AG04450 (cell line): ENCODE measurements at regions not wholly inside any gene's neighbourhood (a gene's known extent, or its start where the extent isn't known, plus 50 kb on each side); places are given as distances from the start of the nearest gene placed in this dataset.

Experiments
- CTCF ChIA-PET: fragments of 300-600, 350-600 bp; formaldehyde crosslinking; extraction: SDS; loops from one replicate; lab custom pipeline; 2022; ENCODE audit warnings: antibody characterized with exemption, inconsistent platforms; lab: Charles Lee
- POLR2A ChIA-PET: fragments of 350-600 bp; formaldehyde crosslinking; extraction: SDS; loops from one replicate; lab custom pipeline; 2021; ENCODE audit warnings: antibody characterized with exemption, inconsistent platforms; lab: Yijun Ruan, JAX
- DNase-seq: peaks from one replicate; pipeline ENCODE4 v3.0.0-alpha.2; 2011; ENCODE audit warnings: low read depth, low spot score
- H3K27ac ChIP-seq: one replicate; pipeline ENCODE4 v1.5.1; 2012; ENCODE audit warnings: low read depth, low read length, control low read depth
- H3K27me3 ChIP-seq: one replicate; pipeline ENCODE4 v1.6.0; 2012; ENCODE audit warnings: low read length; ENCODE audit not compliant: control insufficient read depth, insufficient read depth
- H3K4me3 ChIP-seq: 2 replicates; pipeline ENCODE4 v1.5.1; 2011; ENCODE audit warnings: mild to moderate bottlenecking, low read depth, low read length, control low read depth
- H3K9me3 ChIP-seq: 2 replicates; pipeline ENCODE4 v1.5.1; 2012; ENCODE audit warnings: low read length; ENCODE audit not compliant: control insufficient read depth, insufficient read depth
- TF ChIP-seq, protein P1 (sequence below): IDR thresholded peaks from 2 replicates; pipeline ENCODE4 v1.5.1; 2011; ENCODE audit warnings: low read depth, low read length, control low read depth, inconsistent platforms

- POLR2A ChIA-PET = no interaction called here
- Histone ChIP-seq H3K9me3 (no peaks in the 10 kb centered on the region), H3K27me3 (peaks cover 12% of the 10 kb centered on the region), H3K4me3 (no peak overlapping the region), H3K27ac (no peak overlapping the region)
- CTCF ChIA-PET = no interaction called here
- DNase-seq = no peak
- TF ChIP-seq, protein P1, sequence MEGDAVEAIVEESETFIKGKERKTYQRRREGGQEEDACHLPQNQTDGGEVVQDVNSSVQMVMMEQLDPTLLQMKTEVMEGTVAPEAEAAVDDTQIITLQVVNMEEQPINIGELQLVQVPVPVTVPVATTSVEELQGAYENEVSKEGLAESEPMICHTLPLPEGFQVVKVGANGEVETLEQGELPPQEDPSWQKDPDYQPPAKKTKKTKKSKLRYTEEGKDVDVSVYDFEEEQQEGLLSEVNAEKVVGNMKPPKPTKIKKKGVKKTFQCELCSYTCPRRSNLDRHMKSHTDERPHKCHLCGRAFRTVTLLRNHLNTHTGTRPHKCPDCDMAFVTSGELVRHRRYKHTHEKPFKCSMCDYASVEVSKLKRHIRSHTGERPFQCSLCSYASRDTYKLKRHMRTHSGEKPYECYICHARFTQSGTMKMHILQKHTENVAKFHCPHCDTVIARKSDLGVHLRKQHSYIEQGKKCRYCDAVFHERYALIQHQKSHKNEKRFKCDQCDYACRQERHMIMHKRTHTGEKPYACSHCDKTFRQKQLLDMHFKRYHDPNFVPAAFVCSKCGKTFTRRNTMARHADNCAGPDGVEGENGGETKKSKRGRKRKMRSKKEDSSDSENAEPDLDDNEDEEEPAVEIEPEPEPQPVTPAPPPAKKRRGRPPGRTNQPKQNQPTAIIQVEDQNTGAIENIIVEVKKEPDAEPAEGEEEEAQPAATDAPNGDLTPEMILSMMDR = no peak
Measured at GRCh38 chr15:31161951-31162350, 60.4 kb upstream of the TRPM1 start.

GRCh38 chr15:31162721-31163510 is 61.4 kb upstream of the TRPM1 start:
- no peak for DNase-seq
- ChIA-PET CTCF (no interaction called here), POLR2A (no interaction called here)
- Histone ChIP-seq H3K4me3 (no peak overlapping the region), H3K27me3 (peaks cover 8% of the 10 kb centered on the region), H3K27ac (no peak overlapping the region), H3K9me3 (no peaks in the 10 kb centered on the region)
- TF ChIP-seq, protein P1 = no peak

GRCh38 chr15:31163769-31164572 is 62.4 kb upstream of the TRPM1 start:
- H3K4me3 ChIP-seq = no peak overlapping the region
- no peaks in the 10 kb centered on the region for H3K9me3 ChIP-seq
- ChIA-PET CTCF (interaction anchor here (1.4 kb wide), 1 partner anchor 35 kb away, joined by 4 read pairs; no protein-coding TSS in a partner anchor), POLR2A (no interaction called here)
- no peak for DNase-seq
- peaks cover 7% of the 10 kb centered on the region for H3K27me3 ChIP-seq
- H3K27ac ChIP-seq = no peak overlapping the region
- TF ChIP-seq, protein P1 = no peak

- TF ChIP-seq, protein P1 = no peak
- Histone ChIP-seq H3K27ac (no peak overlapping the region), H3K27me3 (peaks cover 7% of the 10 kb centered on the region), H3K9me3 (no peaks in the 10 kb centered on the region), H3K4me3 (no peak overlapping the region)
- no peak for DNase-seq
- CTCF ChIA-PET = interaction anchor here (1.4 kb wide), 1 partner anchor 36 kb away, joined by 4 read pairs; no protein-coding TSS in a partner anchor
- POLR2A ChIA-PET = no interaction called here
Measured at GRCh38 chr15:31164573-31164912, 63.0 kb upstream of the TRPM1 start.

GRCh38 chr15:31169558-31169957 is 68.0 kb upstream of the TRPM1 start:
- no peak for DNase-seq
- CTCF ChIA-PET = no interaction called here
- no peak overlapping the region for H3K27ac ChIP-seq

More at GRCh38 chr15:31169558-31169957, 68.0 kb upstream of the TRPM1 start:
- H3K4me3 ChIP-seq = no peak overlapping the region
- no peaks in the 10 kb centered on the region for H3K9me3 ChIP-seq
- TF ChIP-seq, protein P1 = no peak
- H3K27me3 ChIP-seq = no peaks in the 10 kb centered on the region
- POLR2A ChIA-PET = no interaction called here
